Heart right ventricle (tissue), 16 donors: ENCODE measurements at regions not wholly inside any gene's neighbourhood (a gene's known extent, or its start where the extent isn't known, plus 50 kb on each side); places are given as distances from the start of the nearest gene placed in this dataset.

Experiments used
- ATAC-seq, 8 donors: fragments of 200-7000 bp; cut with Tn5 transposase; one replicate each; pipeline ENCODE4 v1.9.1; 2020; ENCODE audit warnings: mild to moderate bottlenecking in 8 of 8, moderate library complexity in 8 of 8, moderate number of reproducible peaks in 1 of 8
- DNase-seq, 2 donors: peaks; one replicate each; pipeline ENCODE4 v3.0.0-alpha.2; 2020
- H3K27ac ChIP-seq, 10 donors: fragments of 200-600 bp; sonication (generic) in 2 of 10; one replicate each; pipeline versions ENCODE4 v1.5.0 to v1.8.0; 2020 to 2022; ENCODE audit warnings: mild to moderate bottlenecking in 3 of 10
- H3K27me3 ChIP-seq, 7 donors: fragments of 200-600 bp; one replicate each; pipeline ENCODE4 v1.8.0; 2021 to 2022; ENCODE audit warnings: mild to moderate bottlenecking in 2 of 7
- H3K36me3 ChIP-seq, 9 donors: fragments of 200-600 bp; sonication (generic) in 1 of 9; one replicate each; pipeline versions ENCODE4 v1.5.0 to v1.8.0; 2020 to 2022; ENCODE audit warnings: mild to moderate bottlenecking in 2 of 9
- H3K4me1 ChIP-seq, 9 donors: fragments of 200-600 bp; sonication (generic) in 1 of 9; one replicate each; pipeline versions ENCODE4 v1.5.0 to v1.8.0; 2020 to 2022; ENCODE audit warnings: mild to moderate bottlenecking in 4 of 9
- H3K4me3 ChIP-seq, 10 donors: fragments of 200-600 bp; sonication (generic) in 2 of 10; one replicate each; pipeline versions ENCODE4 v1.5.0 to v1.8.0; 2020 to 2022; ENCODE audit warnings: mild to moderate bottlenecking in 7 of 10, moderate library complexity in 2 of 10
- H3K9me3 ChIP-seq, 11 donors: fragments of 200-600 bp in 10 of 11; sonication (generic) in 2 of 11; one replicate each; pipeline versions ENCODE4 v1.5.0 to v1.8.0; 2013 to 2022; ENCODE audit warnings: mild to moderate bottlenecking in 2 of 11, control low read depth in 1 of 11, moderate library complexity in 1 of 11
- WGBS, 2 donors: extraction: QIAGEN DNeasy Blood & Tissue Kit; methylation state at CpG; one replicate each; pipeline ENCODE4 v1.1.7; 2013; ENCODE audit warnings: inconsistent platforms in 1 of 2; 5-methylcytosine and 5-hydroxymethylcytosine counted together
- intact Hi-C, 10 donors: fragments of 100-400 bp; cut with DNase I; formaldehyde crosslinking; loops; one replicate each; pipeline versions ENCODE4 v1.11.1 to v1.14.2; 2022
- TF ChIP-seq, protein P1 (sequence below), 9 donors: fragments of 200-600 bp; sonication (generic) in 2 of 9; IDR thresholded peaks; one replicate each; pipeline versions ENCODE4 v1.5.0 to v1.8.0; 2021 to 2022; ENCODE audit warnings: antibody characterized with exemption in 9 of 9, mild to moderate bottlenecking in 5 of 9, moderate library complexity in 1 of 9
- donor health status: Arrhythmogenic right ventricular cardiomyopathy.
- donor health status: ischemic (EF 13 %, LVEDD 7.1; RV severe dilation, severe dysfunction).
- donor health status: healthy with polysubstance abuse.
- donor health status: DM: no; HTN: yes; CAD: no.
- donor health status: DM: no; HTN: no; CAD: no.
- donor health status: ischemic (EF 25% LVEDD 6.9; RV normal size, moderate dysfunction).
- donor health status: ischemic (EF 25% LVEDD 5.7; RV mildly dilated, moderate dysfunction).
- donor health status: healthy.
- donor health status: DM: yes; HTN: yes; CAD: no.
- donor health status: Ischemic cardiomyopathy.
- donor health status: ischemic (EF 35%, LVEDD 5.7; RV mildly dilated, moderate dysfunction).
- donor health status: nonischemic (EF 11% LVEDD 7.7; RV severe dilation, severe dysfunction).
- donor health status: DM: yes; HTN: yes; CAD: no.
- donor health status: PGD.
- donor health status: ischemic (EF 29% LVEDD 5.4; RV normal size, mild dysfunction).
- donor health status: nonischemic (EF 23%, LVEDD 6.1; RV moderate dilation, normal function).

- ATAC-seq: no peak
- Histone ChIP-seq H3K9me3 (peaks cover 0 to 11% (median 0%) of the 10 kb centered on the region in 11 donors), H3K4me3 (no peak overlapping the region), H3K4me1 (no peaks in the 10 kb centered on the region), H3K36me3 (no peaks in the 10 kb centered on the region), H3K27me3 (peaks cover 0 to 3% (median 0%) of the 10 kb centered on the region in 7 donors), H3K27ac (no peak overlapping the region)
- intact Hi-C loops: no loop called here
- TF ChIP-seq, protein P1, sequence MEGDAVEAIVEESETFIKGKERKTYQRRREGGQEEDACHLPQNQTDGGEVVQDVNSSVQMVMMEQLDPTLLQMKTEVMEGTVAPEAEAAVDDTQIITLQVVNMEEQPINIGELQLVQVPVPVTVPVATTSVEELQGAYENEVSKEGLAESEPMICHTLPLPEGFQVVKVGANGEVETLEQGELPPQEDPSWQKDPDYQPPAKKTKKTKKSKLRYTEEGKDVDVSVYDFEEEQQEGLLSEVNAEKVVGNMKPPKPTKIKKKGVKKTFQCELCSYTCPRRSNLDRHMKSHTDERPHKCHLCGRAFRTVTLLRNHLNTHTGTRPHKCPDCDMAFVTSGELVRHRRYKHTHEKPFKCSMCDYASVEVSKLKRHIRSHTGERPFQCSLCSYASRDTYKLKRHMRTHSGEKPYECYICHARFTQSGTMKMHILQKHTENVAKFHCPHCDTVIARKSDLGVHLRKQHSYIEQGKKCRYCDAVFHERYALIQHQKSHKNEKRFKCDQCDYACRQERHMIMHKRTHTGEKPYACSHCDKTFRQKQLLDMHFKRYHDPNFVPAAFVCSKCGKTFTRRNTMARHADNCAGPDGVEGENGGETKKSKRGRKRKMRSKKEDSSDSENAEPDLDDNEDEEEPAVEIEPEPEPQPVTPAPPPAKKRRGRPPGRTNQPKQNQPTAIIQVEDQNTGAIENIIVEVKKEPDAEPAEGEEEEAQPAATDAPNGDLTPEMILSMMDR (IDR thresholded peaks at IDR 0.05): no peak
- no peak for DNase-seq
- WGBS, 2 donors: 81 to 86% methylated on average over 3 of the region's 3 CpGs
Measured at GRCh38 chr3:76917436-76917835, 122.5 kb upstream of the ROBO2 start.

- Histone ChIP-seq H3K36me3 (no peaks in the 10 kb centered on the region), H3K4me3 (no peak overlapping the region), H3K27ac (no peak overlapping the region), H3K9me3 (peaks cover 0 to 7% (median 0%) of the 10 kb centered on the region in 11 donors), H3K27me3 (no peaks in the 10 kb centered on the region), H3K4me1 (no peaks in the 10 kb centered on the region)
- TF ChIP-seq, protein P1 (IDR thresholded peaks at IDR 0.05): no peak
- DNase-seq (no peak), ATAC-seq (no peak)
- intact Hi-C loops: no loop called here
Measured at GRCh38 chr3:76920511-76920910, 119.4 kb upstream of the ROBO2 start.

DNA sequence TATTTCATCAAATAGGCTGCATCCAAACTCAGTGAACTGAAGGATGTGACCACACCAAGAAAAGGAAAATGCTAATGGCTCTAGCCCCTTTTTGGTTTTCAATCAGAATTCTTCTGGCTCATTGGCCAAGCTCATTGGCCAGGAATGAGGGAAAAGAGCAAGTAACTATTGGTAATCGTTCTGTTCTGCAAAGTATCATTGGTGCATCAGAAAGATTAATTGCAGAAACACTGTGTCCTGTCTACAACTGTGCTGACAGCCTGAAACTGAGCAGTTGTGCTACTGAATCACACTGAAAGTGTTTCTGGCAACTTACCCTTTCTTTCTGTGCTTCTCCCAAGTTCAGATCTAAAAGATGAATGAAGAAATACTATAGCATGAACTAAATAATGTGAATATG, 116.4 kb upstream of the ROBO2 start:
- WGBS, 2 donors: 18 to 22% methylated on average over 1 of the region's 1 CpG

GRCh38 chr3:76930712-76931111, 109.2 kb upstream of the ROBO2 start:
- intact Hi-C loops: no loop called here
- 64 to 65% methylated on average over 2 of the region's 2 CpGs for WGBS, 2 donors
- ATAC-seq (no peak), DNase-seq (no peak)
- TF ChIP-seq, protein P1 (IDR thresholded peaks at IDR 0.05): no peak
- Histone ChIP-seq H3K4me1 (no peaks in the 10 kb centered on the region), H3K27me3 (no peaks in the 10 kb centered on the region), H3K36me3 (no peaks in the 10 kb centered on the region), H3K4me3 (no peak overlapping the region), H3K27ac (no peak overlapping the region), H3K9me3 (no peaks in the 10 kb centered on the region)

More for the DNA sequence above, 116.4 kb upstream of the ROBO2 start:
- Histone ChIP-seq H3K9me3 (peaks cover 0 to 7% (median 0%) of the 10 kb centered on the region in 11 donors), H3K36me3 (no peaks in the 10 kb centered on the region), H3K4me3 (no peak overlapping the region), H3K4me1 (no peaks in the 10 kb centered on the region), H3K27ac (no peak overlapping the region), H3K27me3 (no peaks in the 10 kb centered on the region)
- TF ChIP-seq, protein P1 (IDR thresholded peaks at IDR 0.05): no peak
- DNase-seq (no peak), ATAC-seq (no peak)
- intact Hi-C loops: no loop called here
